Upper lobe of left lung (tissue), 6 donors: ENCODE measurements at regions not wholly inside any gene's neighbourhood (a gene's known extent, or its start where the extent isn't known, plus 50 kb on each side); places are given as distances from the start of the nearest gene placed in this dataset.

Experiments
- ATAC-seq, 2 donors: fragments of 200-7000 bp; cut with Tn5 transposase; one replicate each; pipeline ENCODE4 v1.9.1; 2022; ENCODE audit warnings: mild to moderate bottlenecking in 2 of 2, moderate library complexity in 2 of 2; ENCODE audit not compliant: low FRiP score in 2 of 2
- DNase-seq, 2 donors: peaks; one replicate each; pipeline ENCODE4 v3.0.0-alpha.2; 2019 to 2020
- H3K27ac ChIP-seq, 4 donors: fragments of 200-600 bp; sonication (generic); one replicate each; pipeline ENCODE4 v1.5.1; 2016 to 2019
- H3K27me3 ChIP-seq, 4 donors: fragments of 200-600 bp; sonication (generic); one replicate each; pipeline ENCODE4 v1.5.1; 2017 to 2019
- H3K36me3 ChIP-seq, 4 donors: fragments of 200-600 bp; sonication (generic); one replicate each; pipeline ENCODE4 v1.5.1; 2016 to 2019
- H3K4me1 ChIP-seq, 4 donors: fragments of 200-600 bp; sonication (generic); one replicate each; pipeline ENCODE4 v1.5.1; 2018 to 2019
- H3K4me3 ChIP-seq, 4 donors: fragments of 200-600 bp; sonication (generic); one replicate each; pipeline ENCODE4 v1.5.1; 2017 to 2019; ENCODE audit warnings: mild to moderate bottlenecking in 2 of 4, moderate library complexity in 1 of 4
- H3K9me3 ChIP-seq, 4 donors: fragments of 200-600 bp; sonication (generic); one replicate each; pipeline ENCODE4 v1.5.1; 2018 to 2019
- CTCF ChIP-seq, 6 experiments: fragments of 450-650 bp in 4 of 6; fragments of 200-600 bp in 2 of 6; sonication (generic) in 2 of 6; IDR thresholded peaks; one replicate each; pipeline ENCODE4 v1.5.1; 2016 to 2019; ENCODE audit warnings: antibody characterized with exemption in 6 of 6
- EP300 ChIP-seq, 4 donors: sonication (generic); formaldehyde crosslinking; IDR thresholded peaks; one replicate each; pipeline ENCODE4 v1.5.1; 2017; ENCODE audit warnings: antibody characterized with exemption in 4 of 4, control low read depth in 2 of 4
- POLR2A ChIP-seq, 4 donors: fragments of 450-650 bp; IDR thresholded peaks; one replicate each; pipeline ENCODE4 v1.5.1; 2016 to 2017; ENCODE audit warnings: antibody characterized with exemption in 4 of 4, mild to moderate bottlenecking in 2 of 4
- POLR2AphosphoS5 ChIP-seq, 2 donors: sonication (generic); formaldehyde crosslinking; IDR thresholded peaks; one replicate each; pipeline ENCODE4 v1.5.1; 2017; ENCODE audit warnings: antibody characterized with exemption in 2 of 2
- WGBS, 2 donors: methylation state at CpG; one replicate each; pipeline ENCODE4 v1.1.5; 2017 to 2018; 5-methylcytosine and 5-hydroxymethylcytosine counted together
- donor health status: DM: no; HTN: no; CAD: no; lungs with moderate emphysema.
- donor health status: DM: no; HTN: yes; CAD: no; lungs with severe emphysema.

- H3K9me3 ChIP-seq, result no peaks in the 10 kb centered on the region
- no peak overlapping the region for H3K4me3 ChIP-seq
- no peak overlapping the region for H3K27ac ChIP-seq
- no peaks in the 10 kb centered on the region for H3K27me3 ChIP-seq
- H3K4me1 ChIP-seq, result no peaks in the 10 kb centered on the region
- no peak for TF ChIP-seq POLR2A (IDR thresholded peaks at IDR 0.05)
- TF ChIP-seq POLR2AphosphoS5 (IDR thresholded peaks at IDR 0.05), result no peak
- no peak for TF ChIP-seq EP300 (IDR thresholded peaks at IDR 0.05)
- TF ChIP-seq CTCF (IDR thresholded peaks at IDR 0.05), result no peak
- WGBS, 2 donors, result 79 to 95% methylated on average over 1 of the region's 1 CpG
- no peaks in the 10 kb centered on the region for H3K36me3 ChIP-seq
- DNase-seq (no peak), ATAC-seq (no peak)
Observed at GRCh38 chr13:77443511-77443910, 92.0 kb upstream of the SCEL start.

- H3K4me3 ChIP-seq, result no peak overlapping the region
- H3K36me3 ChIP-seq, result no peaks in the 10 kb centered on the region
- H3K9me3 ChIP-seq, result no peaks in the 10 kb centered on the region
- 75 to 77% methylated on average over 2 of the region's 2 CpGs for WGBS, 2 donors
- no peak overlapping the region for H3K27ac ChIP-seq
- no peaks in the 10 kb centered on the region for H3K27me3 ChIP-seq
- TF ChIP-seq CTCF (IDR thresholded peaks at IDR 0.05), result no peak
- no peak for TF ChIP-seq POLR2AphosphoS5 (IDR thresholded peaks at IDR 0.05)
- TF ChIP-seq EP300 (IDR thresholded peaks at IDR 0.05), result no peak
- TF ChIP-seq POLR2A (IDR thresholded peaks at IDR 0.05), result no peak
- no peak for DNase-seq
- H3K4me1 ChIP-seq, result no peaks in the 10 kb centered on the region
- no peak for ATAC-seq
Observed at GRCh38 chr13:77437267-77437666, 98.2 kb upstream of the SCEL start.

- WGBS, 2 donors, result 73 to 91% methylated on average over 1 of the region's 1 CpG
- Histone ChIP-seq H3K36me3 (no peaks in the 10 kb centered on the region), H3K27ac (no peak overlapping the region), H3K27me3 (no peaks in the 10 kb centered on the region), H3K4me1 (no peaks in the 10 kb centered on the region), H3K4me3 (no peak overlapping the region), H3K9me3 (no peaks in the 10 kb centered on the region)
- TF ChIP-seq EP300 (IDR thresholded peaks at IDR 0.05) (no peak), POLR2A (IDR thresholded peaks at IDR 0.05) (no peak), POLR2AphosphoS5 (IDR thresholded peaks at IDR 0.05) (no peak), CTCF (IDR thresholded peaks at IDR 0.05) (no peak)
- DNase-seq (no peak), ATAC-seq (no peak)
Observed at GRCh38 chr13:77434289-77434688, 101.2 kb upstream of the SCEL start.

- no peaks in the 10 kb centered on the region for H3K9me3 ChIP-seq
- H3K27ac ChIP-seq, result no peak overlapping the region
- H3K27me3 ChIP-seq, result no peaks in the 10 kb centered on the region
- ATAC-seq, result no peak
- DNase-seq, result no peak
- TF ChIP-seq POLR2A (IDR thresholded peaks at IDR 0.05), result no peak
- no peak for TF ChIP-seq EP300 (IDR thresholded peaks at IDR 0.05)
- TF ChIP-seq POLR2AphosphoS5 (IDR thresholded peaks at IDR 0.05), result no peak
- no peak for TF ChIP-seq CTCF (IDR thresholded peaks at IDR 0.05)
- H3K4me3 ChIP-seq, result no peak overlapping the region
- H3K4me1 ChIP-seq, result no peaks in the 10 kb centered on the region
- H3K36me3 ChIP-seq, result no peaks in the 10 kb centered on the region
Observed at GRCh38 chr13:77431449-77431848, 104.1 kb upstream of the SCEL start.

- Histone ChIP-seq H3K36me3 (no peaks in the 10 kb centered on the region), H3K4me3 (no peak overlapping the region), H3K27me3 (no peaks in the 10 kb centered on the region), H3K27ac (no peak overlapping the region), H3K9me3 (no peaks in the 10 kb centered on the region), H3K4me1 (no peaks in the 10 kb centered on the region)
- no peak for DNase-seq
- TF ChIP-seq CTCF (IDR thresholded peaks at IDR 0.05) (no peak), EP300 (IDR thresholded peaks at IDR 0.05) (no peak), POLR2A (IDR thresholded peaks at IDR 0.05) (no peak)
- no peak for ATAC-seq
- WGBS, 2 donors, result 96 to 100% methylated on average over 2 of the region's 2 CpGs
Observed at GRCh38 chr13:77430377-77430951, 103.6 kb upstream of the MYCBP2 start.
